ENCODE measurements at regions not wholly inside any gene's neighbourhood (a gene's known extent, or its start where the extent isn't known, plus 50 kb on each side); places are given as distances from the start of the nearest gene placed in this dataset.

DNA sequence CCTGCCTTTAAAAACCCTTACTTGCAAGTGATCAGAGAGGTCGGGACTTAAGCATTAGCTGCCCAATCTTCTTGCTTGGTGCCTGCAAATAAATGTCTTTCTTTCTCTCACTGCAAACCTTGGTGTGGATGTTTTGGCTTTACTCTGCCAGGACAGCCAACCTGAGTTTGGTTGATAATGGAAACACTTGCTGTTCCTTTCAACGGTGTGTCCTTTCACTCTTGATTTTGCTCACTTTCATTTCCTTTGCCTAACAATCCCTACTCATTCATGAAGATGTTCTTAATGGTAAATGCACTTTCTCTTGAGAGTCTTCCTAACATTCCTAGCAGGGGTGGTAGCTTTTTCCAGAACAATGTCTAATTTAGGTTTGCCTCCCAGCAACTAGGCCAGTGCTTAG, 366.2 kb downstream of the HRH4 start:
- TF ChIP-seq, protein P1, sequence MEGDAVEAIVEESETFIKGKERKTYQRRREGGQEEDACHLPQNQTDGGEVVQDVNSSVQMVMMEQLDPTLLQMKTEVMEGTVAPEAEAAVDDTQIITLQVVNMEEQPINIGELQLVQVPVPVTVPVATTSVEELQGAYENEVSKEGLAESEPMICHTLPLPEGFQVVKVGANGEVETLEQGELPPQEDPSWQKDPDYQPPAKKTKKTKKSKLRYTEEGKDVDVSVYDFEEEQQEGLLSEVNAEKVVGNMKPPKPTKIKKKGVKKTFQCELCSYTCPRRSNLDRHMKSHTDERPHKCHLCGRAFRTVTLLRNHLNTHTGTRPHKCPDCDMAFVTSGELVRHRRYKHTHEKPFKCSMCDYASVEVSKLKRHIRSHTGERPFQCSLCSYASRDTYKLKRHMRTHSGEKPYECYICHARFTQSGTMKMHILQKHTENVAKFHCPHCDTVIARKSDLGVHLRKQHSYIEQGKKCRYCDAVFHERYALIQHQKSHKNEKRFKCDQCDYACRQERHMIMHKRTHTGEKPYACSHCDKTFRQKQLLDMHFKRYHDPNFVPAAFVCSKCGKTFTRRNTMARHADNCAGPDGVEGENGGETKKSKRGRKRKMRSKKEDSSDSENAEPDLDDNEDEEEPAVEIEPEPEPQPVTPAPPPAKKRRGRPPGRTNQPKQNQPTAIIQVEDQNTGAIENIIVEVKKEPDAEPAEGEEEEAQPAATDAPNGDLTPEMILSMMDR (IDR thresholded peaks at IDR 0.05; ENCODE audit: low read depth, low read length, missing input control): no peak
- TF ChIP-seq SP1 (IDR thresholded peaks at IDR 0.05) (no peak), TAF1 (conservative IDR thresholded peaks at IDR 0.05) (no peak), RAD21 (IDR thresholded peaks at IDR 0.05) (no peak), FOXA2 (IDR thresholded peaks at IDR 0.05) (no peak)
- TF ChIP-seq, protein P2, sequence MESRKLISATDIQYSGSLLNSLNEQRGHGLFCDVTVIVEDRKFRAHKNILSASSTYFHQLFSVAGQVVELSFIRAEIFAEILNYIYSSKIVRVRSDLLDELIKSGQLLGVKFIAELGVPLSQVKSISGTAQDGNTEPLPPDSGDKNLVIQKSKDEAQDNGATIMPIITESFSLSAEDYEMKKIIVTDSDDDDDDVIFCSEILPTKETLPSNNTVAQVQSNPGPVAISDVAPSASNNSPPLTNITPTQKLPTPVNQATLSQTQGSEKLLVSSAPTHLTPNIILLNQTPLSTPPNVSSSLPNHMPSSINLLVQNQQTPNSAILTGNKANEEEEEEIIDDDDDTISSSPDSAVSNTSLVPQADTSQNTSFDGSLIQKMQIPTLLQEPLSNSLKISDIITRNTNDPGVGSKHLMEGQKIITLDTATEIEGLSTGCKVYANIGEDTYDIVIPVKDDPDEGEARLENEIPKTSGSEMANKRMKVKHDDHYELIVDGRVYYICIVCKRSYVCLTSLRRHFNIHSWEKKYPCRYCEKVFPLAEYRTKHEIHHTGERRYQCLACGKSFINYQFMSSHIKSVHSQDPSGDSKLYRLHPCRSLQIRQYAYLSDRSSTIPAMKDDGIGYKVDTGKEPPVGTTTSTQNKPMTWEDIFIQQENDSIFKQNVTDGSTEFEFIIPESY (IDR thresholded peaks at IDR 0.05): no peak
- TF ChIP-seq, protein P3, sequence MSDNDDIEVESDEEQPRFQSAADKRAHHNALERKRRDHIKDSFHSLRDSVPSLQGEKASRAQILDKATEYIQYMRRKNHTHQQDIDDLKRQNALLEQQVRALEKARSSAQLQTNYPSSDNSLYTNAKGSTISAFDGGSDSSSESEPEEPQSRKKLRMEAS (IDR thresholded peaks at IDR 0.05): no peak
- TF ChIP-seq, protein P4, sequence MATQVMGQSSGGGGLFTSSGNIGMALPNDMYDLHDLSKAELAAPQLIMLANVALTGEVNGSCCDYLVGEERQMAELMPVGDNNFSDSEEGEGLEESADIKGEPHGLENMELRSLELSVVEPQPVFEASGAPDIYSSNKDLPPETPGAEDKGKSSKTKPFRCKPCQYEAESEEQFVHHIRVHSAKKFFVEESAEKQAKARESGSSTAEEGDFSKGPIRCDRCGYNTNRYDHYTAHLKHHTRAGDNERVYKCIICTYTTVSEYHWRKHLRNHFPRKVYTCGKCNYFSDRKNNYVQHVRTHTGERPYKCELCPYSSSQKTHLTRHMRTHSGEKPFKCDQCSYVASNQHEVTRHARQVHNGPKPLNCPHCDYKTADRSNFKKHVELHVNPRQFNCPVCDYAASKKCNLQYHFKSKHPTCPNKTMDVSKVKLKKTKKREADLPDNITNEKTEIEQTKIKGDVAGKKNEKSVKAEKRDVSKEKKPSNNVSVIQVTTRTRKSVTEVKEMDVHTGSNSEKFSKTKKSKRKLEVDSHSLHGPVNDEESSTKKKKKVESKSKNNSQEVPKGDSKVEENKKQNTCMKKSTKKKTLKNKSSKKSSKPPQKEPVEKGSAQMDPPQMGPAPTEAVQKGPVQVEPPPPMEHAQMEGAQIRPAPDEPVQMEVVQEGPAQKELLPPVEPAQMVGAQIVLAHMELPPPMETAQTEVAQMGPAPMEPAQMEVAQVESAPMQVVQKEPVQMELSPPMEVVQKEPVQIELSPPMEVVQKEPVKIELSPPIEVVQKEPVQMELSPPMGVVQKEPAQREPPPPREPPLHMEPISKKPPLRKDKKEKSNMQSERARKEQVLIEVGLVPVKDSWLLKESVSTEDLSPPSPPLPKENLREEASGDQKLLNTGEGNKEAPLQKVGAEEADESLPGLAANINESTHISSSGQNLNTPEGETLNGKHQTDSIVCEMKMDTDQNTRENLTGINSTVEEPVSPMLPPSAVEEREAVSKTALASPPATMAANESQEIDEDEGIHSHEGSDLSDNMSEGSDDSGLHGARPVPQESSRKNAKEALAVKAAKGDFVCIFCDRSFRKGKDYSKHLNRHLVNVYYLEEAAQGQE (IDR thresholded peaks at IDR 0.05): no peak
- TF ChIP-seq, protein P5, sequence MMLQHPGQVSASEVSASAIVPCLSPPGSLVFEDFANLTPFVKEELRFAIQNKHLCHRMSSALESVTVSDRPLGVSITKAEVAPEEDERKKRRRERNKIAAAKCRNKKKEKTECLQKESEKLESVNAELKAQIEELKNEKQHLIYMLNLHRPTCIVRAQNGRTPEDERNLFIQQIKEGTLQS (IDR thresholded peaks at IDR 0.05): no peak

Data from liver (tissue), 3 donors.